Caco-2 (cell line): ENCODE measurements at regions not wholly inside any gene's neighbourhood (a gene's known extent, or its start where the extent isn't known, plus 50 kb on each side); places are given as distances from the start of the nearest gene placed in this dataset.

Experiments used
- BruUV-seq: library from RNA; stranded (reverse); fragments of 400-500 nt; replicated peaks from 2 replicates; lab custom pipeline; 2021; lab: Mats Ljungman, UMichigan
- CTCF ChIA-PET: fragments of 300-600 bp; sonication (Branson Sonifier 250); formaldehyde crosslinking; loops from one replicate; lab custom pipeline; 2022; ENCODE audit warnings: antibody characterized with exemption; lab: Charles Lee
- POLR2A ChIA-PET: fragments of 300-600 bp; sonication (Branson Sonifier 250); formaldehyde crosslinking; loops from one replicate; lab custom pipeline; 2022; ENCODE audit warnings: antibody characterized with exemption; lab: Charles Lee
- DNase-seq, 2 experiments: peaks; one replicate each; pipeline versions ENCODE4 v3.0.0 to v3.0.0-alpha.2; 2020 to 2022
- H3K27me3 ChIP-seq: replicated peaks from 2 replicates; pipeline ENCODE4 v1.6.0; 2011; ENCODE audit warnings: low read length; ENCODE audit not compliant: control insufficient read depth, insufficient read depth
- H3K36me3 ChIP-seq: 2 replicates; pipeline ENCODE4 v1.5.1; 2011; ENCODE audit warnings: low read length; ENCODE audit not compliant: control insufficient read depth, insufficient read depth
- H3K4me1 ChIP-seq: fragments of 250-450 bp; sonication (Bioruptor Pico); 2 replicates; pipeline ENCODE4 v1.5.1; 2020; ENCODE audit warnings: mild to moderate bottlenecking
- H3K4me3 ChIP-seq: 2 replicates; pipeline ENCODE4 v1.5.1; 2011; ENCODE audit warnings: low read depth, mild to moderate bottlenecking, control low read depth, low read length
- H3K9me3 ChIP-seq: fragments of 250-450 bp; sonication (Bioruptor Pico); 2 replicates; pipeline ENCODE4 v1.5.1; 2020; ENCODE audit warnings: mild to moderate bottlenecking, moderate library complexity
- H3K27ac Mint-ChIP-seq: one replicate; pipeline ENCODE4 v1.8.0; 2022; ENCODE audit warnings: mixed read lengths; ENCODE audit not compliant: unreplicated experiment
- H3K27me3 Mint-ChIP-seq: one replicate; pipeline ENCODE4 v1.8.0; 2022; ENCODE audit warnings: mixed read lengths; ENCODE audit not compliant: insufficient read depth, unreplicated experiment
- H3K36me3 Mint-ChIP-seq: one replicate; pipeline ENCODE4 v1.8.0; 2022; ENCODE audit warnings: mild to moderate bottlenecking, mixed read lengths; ENCODE audit not compliant: insufficient read depth, unreplicated experiment
- H3K4me1 Mint-ChIP-seq: one replicate; pipeline ENCODE4 v1.8.0; 2022; ENCODE audit warnings: low read depth, mixed read lengths; ENCODE audit not compliant: unreplicated experiment
- H3K4me3 Mint-ChIP-seq: one replicate; pipeline ENCODE4 v1.8.0; 2022; ENCODE audit warnings: mild to moderate bottlenecking, moderate library complexity, mixed read lengths; ENCODE audit not compliant: unreplicated experiment
- H3K9me3 Mint-ChIP-seq: one replicate; pipeline ENCODE4 v1.8.0; 2022; ENCODE audit warnings: mixed read lengths; ENCODE audit not compliant: unreplicated experiment
- CTCF ChIP-seq, 2 experiments: fragments of 200-600 bp in 1 of 2; IDR thresholded peaks; 1 replicate in 1 of 2; 2 replicates in 1 of 2; pipeline versions ENCODE4 v1.5.1 to v1.8.0; 2011 to 2022; ENCODE audit warnings: antibody characterized with exemption in 1 of 2, control low read depth in 1 of 2, inconsistent platforms in 1 of 2, low read depth in 1 of 2, low read length in 1 of 2, mild to moderate bottlenecking in 1 of 2, moderate library complexity in 1 of 2; ENCODE audit not compliant: insufficient read depth in 1 of 2, severe bottlenecking in 1 of 2, unreplicated experiment in 1 of 2
- intact Hi-C: fragments of 100-400 bp; cut with micrococcal nuclease; formaldehyde crosslinking; loops from one replicate; pipeline ENCODE4 v1.10.0; 2022; ENCODE audit not compliant: unreplicated experiment

- CTCF ChIA-PET = no interaction called here
- Histone ChIP-seq H3K27me3 (no peaks in the 10 kb centered on the region), H3K36me3 (no peaks in the 10 kb centered on the region), H3K9me3 (no peaks in the 10 kb centered on the region; the same call in 1 of the 2 replicates), H3K4me1 (no peaks in the 10 kb centered on the region), H3K4me3 (no peak overlapping the region)
- no peak overlapping the region for H3K4me3 Mint-ChIP-seq
- intact Hi-C loops = no loop called here
- no peaks in the 10 kb centered on the region for H3K4me1 Mint-ChIP-seq
- no peaks in the 10 kb centered on the region for H3K9me3 Mint-ChIP-seq
- no peak overlapping the region for H3K27ac Mint-ChIP-seq
- peaks cover 2% of the 10 kb centered on the region for H3K27me3 Mint-ChIP-seq
- POLR2A ChIA-PET = no interaction called here
- H3K36me3 Mint-ChIP-seq = no peaks in the 10 kb centered on the region
- no peak for DNase-seq
- BruUV-seq = no TSS peak
- TF ChIP-seq CTCF (IDR thresholded peaks at IDR 0.05; ENCODE audit: insufficient read depth in 1 of 2, low read depth in 1 of 2, low read length in 1 of 2, severe bottlenecking in 1 of 2, unreplicated experiment in 1 of 2) = no peak
Observed at GRCh38 chr16:86913886-86914285, 335.5 kb downstream of the FOXL1 start.

DNA sequence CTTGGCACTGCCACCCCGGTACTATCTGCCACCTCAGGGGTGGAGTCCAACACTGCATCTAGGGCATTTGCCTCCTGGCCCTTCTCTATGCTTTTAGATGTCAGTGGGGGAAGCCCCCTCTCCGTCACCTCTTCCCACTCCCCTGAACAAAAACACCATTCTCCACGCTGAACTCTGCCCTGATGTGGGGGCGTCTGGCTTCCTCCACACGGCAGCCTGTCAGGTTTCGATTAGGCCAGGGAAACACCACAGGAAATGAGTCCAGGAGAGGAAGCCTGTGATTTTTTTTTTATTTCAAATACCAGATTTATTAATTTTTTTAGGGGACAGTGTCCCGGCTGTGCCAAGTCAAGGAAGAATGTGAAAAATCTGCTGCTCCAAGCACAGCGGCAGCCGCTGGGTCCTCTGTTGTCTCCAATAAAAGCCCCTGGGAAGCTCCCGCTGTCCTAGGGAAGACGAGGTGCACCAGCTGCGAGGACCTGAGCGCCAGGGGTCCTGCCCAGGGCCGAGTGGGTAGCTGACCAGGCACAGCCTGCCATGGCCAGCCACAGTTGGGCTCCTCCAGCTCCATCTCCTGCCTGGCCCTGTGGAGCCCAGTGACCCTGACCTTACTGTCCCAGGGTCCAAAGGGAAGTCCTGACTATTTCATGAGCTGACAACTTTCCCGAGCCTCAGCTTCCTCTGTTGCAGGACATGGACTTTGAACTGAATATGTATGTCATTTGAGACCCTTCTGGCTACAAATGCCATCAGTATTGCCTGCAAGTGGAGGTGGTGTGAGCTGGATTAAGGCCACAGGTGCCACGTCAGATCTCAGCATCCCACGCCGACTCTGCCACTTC, 336.7 kb downstream of the FOXL1 start:
- no TSS peak for BruUV-seq
- H3K36me3 ChIP-seq = no peaks in the 10 kb centered on the region
- H3K9me3 ChIP-seq = peaks cover under 1% of the 10 kb centered on the region; the same call in 1 of the 2 replicates
- H3K4me1 ChIP-seq = no peaks in the 10 kb centered on the region
- no peak overlapping the region for H3K4me3 ChIP-seq
- CTCF ChIA-PET = no interaction called here
- Mint-ChIP-seq H3K27me3 (peaks cover 2% of the 10 kb centered on the region), H3K4me3 (no peak overlapping the region), H3K36me3 (no peaks in the 10 kb centered on the region), H3K9me3 (no peaks in the 10 kb centered on the region), H3K4me1 (no peaks in the 10 kb centered on the region), H3K27ac (no peak overlapping the region)
- no peaks in the 10 kb centered on the region for H3K27me3 ChIP-seq
- POLR2A ChIA-PET = no interaction called here
- intact Hi-C loops = no loop called here
- no peak for TF ChIP-seq CTCF (IDR thresholded peaks at IDR 0.05; ENCODE audit: insufficient read depth in 1 of 2, low read depth in 1 of 2, low read length in 1 of 2, severe bottlenecking in 1 of 2, unreplicated experiment in 1 of 2)
- DNase-seq = no peak

DNA sequence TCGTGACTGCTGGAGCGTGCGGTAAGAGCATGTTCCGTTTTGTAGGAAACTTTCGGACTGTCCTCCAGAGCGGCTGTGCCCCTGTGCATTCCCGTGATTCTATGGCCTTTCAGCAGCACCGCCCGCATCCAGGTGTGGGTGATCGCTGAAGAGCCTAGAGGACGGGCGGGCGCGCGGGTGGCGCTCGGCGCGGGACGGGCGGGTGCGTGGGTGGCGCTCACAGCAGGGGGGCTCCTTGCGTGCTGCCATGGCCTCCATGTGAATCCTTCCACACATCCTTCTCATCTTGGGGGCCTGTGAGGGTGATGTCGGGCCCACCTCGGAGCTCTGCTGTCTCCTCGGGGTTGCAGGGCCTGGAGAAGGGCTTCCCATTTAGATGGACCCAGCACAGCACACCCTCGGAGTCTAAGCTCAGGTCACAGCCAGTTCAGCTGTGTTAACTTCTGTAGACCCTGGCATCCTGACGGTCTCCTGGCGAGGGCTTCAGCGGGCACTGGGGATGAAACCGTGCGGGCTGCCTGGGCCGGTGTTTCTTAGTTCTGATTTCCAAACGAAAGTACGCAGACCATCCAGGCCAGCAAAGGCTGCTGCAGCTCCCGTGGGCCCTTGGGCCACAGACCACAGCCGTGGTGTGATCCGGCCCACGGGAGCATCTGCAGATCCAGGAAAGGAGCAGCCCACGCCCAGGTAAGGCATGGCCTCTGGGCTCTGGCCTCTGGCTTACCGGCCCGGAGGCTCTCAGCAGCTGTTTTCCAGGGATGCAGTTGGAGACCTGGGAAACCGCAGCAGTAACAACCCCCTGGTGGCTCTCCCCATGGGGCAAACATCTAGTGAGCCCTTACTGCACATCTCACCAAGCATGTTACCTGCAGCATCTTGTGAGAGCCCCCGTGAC, 339.4 kb downstream of the FOXL1 start:
- no peaks in the 10 kb centered on the region for H3K4me1 Mint-ChIP-seq

More for the DNA sequence above, 339.4 kb downstream of the FOXL1 start:
- Histone ChIP-seq H3K36me3 (no peaks in the 10 kb centered on the region), H3K27me3 (no peaks in the 10 kb centered on the region), H3K4me3 (no peak overlapping the region), H3K9me3 (peaks cover 13% of the 10 kb centered on the region; the same call in 1 of the 2 replicates), H3K4me1 (no peaks in the 10 kb centered on the region)
- peaks cover 13% of the 10 kb centered on the region for H3K9me3 Mint-ChIP-seq
- no peaks in the 10 kb centered on the region for H3K36me3 Mint-ChIP-seq
- no peak overlapping the region for H3K4me3 Mint-ChIP-seq
- no TSS peak for BruUV-seq
- intact Hi-C loops = no loop called here
- H3K27me3 Mint-ChIP-seq = peaks cover 2% of the 10 kb centered on the region
- ChIA-PET CTCF (no interaction called here), POLR2A (interaction anchor here (0.6 kb wide), 1 partner anchor 910 kb away, joined by 9 read pairs; no protein-coding TSS in a partner anchor)
- TF ChIP-seq CTCF (IDR thresholded peaks at IDR 0.05; ENCODE audit: insufficient read depth in 1 of 2, low read depth in 1 of 2, low read length in 1 of 2, severe bottlenecking in 1 of 2, unreplicated experiment in 1 of 2) = no peak
- DNase-seq = no peak
- no peak overlapping the region for H3K27ac Mint-ChIP-seq
